EL (cell line): ENCODE measurements at regions not wholly inside any gene's neighbourhood (a gene's known extent, or its start where the extent isn't known, plus 50 kb on each side); places are given as distances from the start of the nearest gene placed in this dataset.
A peak's percentile ranks its signal among the peaks of the same experiment; 100 is the strongest.
"Not testable (repeated sequence)": the region's sequence is repeated elsewhere in the genome, so short reads cannot be mapped to it uniquely, and the experiment has no call there.

Experiments
- DNase-seq: peaks from one replicate; pipeline ENCODE4 v3.0.0-alpha.2; 2016

GRCh38 chr9:86645303-86645702, 291.1 kb upstream of the TUT7 start:
- DNase-seq: no peak

- no peak for DNase-seq
These were observed 290.4 kb upstream of the TUT7 start for GRCh38 chr9:86644675-86645034.

- DNase-seq: no peak
These were observed 289.9 kb upstream of the TUT7 start for GRCh38 chr9:86643946-86644674.

- no peak for DNase-seq
These were observed 288.5 kb upstream of the TUT7 start for GRCh38 chr9:86642721-86643120.

GRCh38 chr9:86641970-86642369, 287.8 kb upstream of the TUT7 start:
- DNase-seq: no peak

- no peak for DNase-seq
These were observed 285.7 kb upstream of the TUT7 start for GRCh38 chr9:86639899-86640379.

GRCh38 chr9:86639287-86639686, 285.1 kb upstream of the TUT7 start:
- DNase-seq: no peak

- DNase-seq: no peak
These were observed 283.9 kb upstream of the TUT7 start for GRCh38 chr9:86638109-86638508.

- peak; percentile 31 for DNase-seq
These were observed 283.3 kb upstream of the TUT7 start for GRCh38 chr9:86637515-86637914.

- DNase-seq: no peak
These were observed 282.3 kb upstream of the TUT7 start for GRCh38 chr9:86636519-86636918.

- no peak for DNase-seq
These were observed 281.8 kb upstream of the TUT7 start for GRCh38 chr9:86636038-86636437.

GRCh38 chr9:86634501-86634900, 280.3 kb upstream of the TUT7 start:
- DNase-seq: no peak

GRCh38 chr9:86633945-86634344, 279.7 kb upstream of the TUT7 start:
- no peak for DNase-seq

- DNase-seq: no peak
These were observed 278.3 kb upstream of the TUT7 start for GRCh38 chr9:86632537-86632936.

GRCh38 chr9:86629530-86629929, 275.3 kb upstream of the TUT7 start:
- DNase-seq: no peak

GRCh38 chr9:86626802-86627201, 272.6 kb upstream of the TUT7 start:
- no peak for DNase-seq

- DNase-seq: no peak
These were observed 270.4 kb upstream of the TUT7 start for GRCh38 chr9:86624630-86625029.

- peak; percentile 58 for DNase-seq
These were observed 260.9 kb upstream of the TUT7 start for GRCh38 chr9:86614871-86615849.

GRCh38 chr9:86613943-86614342, 259.7 kb upstream of the TUT7 start:
- DNase-seq: no peak

- DNase-seq: not testable (repeated sequence)
These were observed 257.3 kb upstream of the TUT7 start for GRCh38 chr9:86611534-86611933.

- no peak for DNase-seq
These were observed 251.1 kb upstream of the TUT7 start for GRCh38 chr9:86605303-86605702.

- peak; percentile 49 for DNase-seq
These were observed 250.5 kb upstream of the TUT7 start for GRCh38 chr9:86604741-86605140.

GRCh38 chr9:86602715-86603114, 248.5 kb upstream of the TUT7 start:
- no peak for DNase-seq

- DNase-seq: no peak
These were observed 247.5 kb upstream of the TUT7 start for GRCh38 chr9:86601697-86602096.
